HG03558 (cell line): ENCODE measurements at regions not wholly inside any gene's neighbourhood (a gene's known extent, or its start where the extent isn't known, plus 50 kb on each side); places are given as distances from the start of the nearest gene placed in this dataset.
"Not testable (repeated sequence)": the region's sequence is repeated elsewhere in the genome, so short reads cannot be mapped to it uniquely, and the experiment has no call there.

ENCODE experiments used
- ATAC-seq: cut with Tn5 transposase; IDR thresholded peaks from one replicate; pipeline ENCODE4 v1.9.1; 2021; ENCODE audit warnings: moderate number of reproducible peaks; ENCODE audit not compliant: unreplicated experiment; ENCODE audit errors: extremely low read depth

GRCh38 chr5:56316299-56316994 lies 83.3 kb upstream of the ANKRD55 start:
- ATAC-seq, result no peak

- ATAC-seq, result no peak
These were observed 81.4 kb upstream of the ANKRD55 start for GRCh38 chr5:56314529-56314928.

- ATAC-seq, result no peak
These were observed 80.5 kb upstream of the ANKRD55 start for GRCh38 chr5:56313596-56313995.

GRCh38 chr5:56313004-56313531 lies 79.9 kb upstream of the ANKRD55 start:
- ATAC-seq, result no peak

- no peak for ATAC-seq
These were observed 78.3 kb upstream of the ANKRD55 start for GRCh38 chr5:56311306-56311905.

GRCh38 chr5:56310711-56311204 lies 77.6 kb upstream of the ANKRD55 start:
- ATAC-seq, result no peak

GRCh38 chr5:56309262-56309826 lies 76.2 kb upstream of the ANKRD55 start:
- ATAC-seq, result no peak

- ATAC-seq, result no peak
These were observed 74.7 kb upstream of the ANKRD55 start for GRCh38 chr5:56307714-56308333.

GRCh38 chr5:56306433-56307150 lies 73.5 kb upstream of the ANKRD55 start:
- no peak for ATAC-seq

- ATAC-seq, result no peak
These were observed 72.1 kb upstream of the ANKRD55 start for GRCh38 chr5:56305001-56305950.

GRCh38 chr5:56303511-56303910 lies 70.4 kb upstream of the ANKRD55 start:
- no peak for ATAC-seq

GRCh38 chr5:56302027-56302426 lies 68.9 kb upstream of the ANKRD55 start:
- no peak for ATAC-seq

GRCh38 chr5:56301069-56301468 lies 67.9 kb upstream of the ANKRD55 start:
- ATAC-seq, result no peak

GRCh38 chr5:56299212-56299611 lies 66.1 kb upstream of the ANKRD55 start:
- no peak for ATAC-seq

GRCh38 chr5:56298336-56299090 lies 65.4 kb upstream of the ANKRD55 start:
- no peak for ATAC-seq

- no peak for ATAC-seq
These were observed 64.7 kb upstream of the ANKRD55 start for GRCh38 chr5:56297851-56298250.

GRCh38 chr5:56295311-56295710 lies 62.2 kb upstream of the ANKRD55 start:
- ATAC-seq, result not testable (repeated sequence)

GRCh38 chr5:56294354-56294753 lies 61.2 kb upstream of the ANKRD55 start:
- no peak for ATAC-seq
